Neural crest cell (in vitro differentiated cells): ENCODE measurements at regions not wholly inside any gene's neighbourhood (a gene's known extent, or its start where the extent isn't known, plus 50 kb on each side); places are given as distances from the start of the nearest gene placed in this dataset.

Source experiments
- DNase-seq: peaks from one replicate; pipeline ENCODE4 v3.0.0; 2021; ENCODE audit warnings: low read depth, mixed read lengths, low spot score
- H3K27ac Mint-ChIP-seq: one replicate; pipeline ENCODE4 v1.8.0; 2021; ENCODE audit warnings: mild to moderate bottlenecking, mixed read lengths; ENCODE audit not compliant: unreplicated experiment
- H3K27me3 Mint-ChIP-seq: 2 replicates; pipeline ENCODE4 v1.8.0; 2021; ENCODE audit warnings: low read depth, mild to moderate bottlenecking, mixed read lengths
- H3K36me3 Mint-ChIP-seq: 2 replicates; pipeline ENCODE4 v1.8.0; 2021; ENCODE audit warnings: low read depth, mild to moderate bottlenecking, mixed read lengths
- H3K4me1 Mint-ChIP-seq: 2 replicates; pipeline ENCODE4 v1.8.0; 2021; ENCODE audit warnings: mixed read lengths
- H3K4me3 Mint-ChIP-seq: one replicate; pipeline ENCODE4 v1.8.0; 2021; ENCODE audit warnings: mild to moderate bottlenecking, mixed read lengths
- H3K9me3 Mint-ChIP-seq: 2 replicates; pipeline ENCODE4 v1.8.0; 2021; ENCODE audit warnings: mixed read lengths
- TF ChIP-seq, protein P1 (sequence below): fragments of 200-600 bp; sonication (generic); conservative IDR thresholded peaks from 2 replicates; pipeline ENCODE4 v1.5.0; 2021; ENCODE audit warnings: antibody characterized with exemption, mild to moderate bottlenecking

DNA sequence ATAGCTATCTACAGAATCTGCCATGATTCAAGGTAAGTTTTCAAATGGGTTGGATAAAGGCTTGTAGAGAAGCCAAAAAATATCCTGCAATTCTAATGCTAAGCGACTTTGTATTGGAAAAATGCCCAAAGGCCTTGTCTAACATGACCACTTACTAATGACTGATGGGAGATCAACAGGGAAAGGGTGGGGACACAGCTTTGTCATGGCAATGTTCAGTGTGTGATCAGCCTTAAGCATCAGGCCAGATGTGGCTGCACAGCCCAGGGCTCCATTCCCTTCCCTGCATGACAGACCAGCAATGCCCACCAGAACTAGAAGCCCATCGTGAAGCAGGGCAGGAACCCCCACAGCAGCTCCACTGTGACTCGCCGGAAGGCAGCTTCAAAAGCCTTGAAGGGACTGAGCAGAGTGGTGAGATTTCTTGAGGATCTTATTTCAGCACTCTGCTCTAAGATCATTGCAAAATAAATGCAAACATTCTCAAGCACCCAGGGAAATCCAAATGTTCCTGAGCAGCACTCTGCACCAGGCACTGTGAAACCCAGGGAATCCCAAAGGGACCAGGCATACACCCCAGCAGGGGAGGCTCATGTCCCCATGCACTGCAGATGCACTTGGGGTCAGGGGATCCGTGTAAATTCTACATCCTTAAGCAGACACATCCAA lies 517.9 kb upstream of the SMIM21 start:
- H3K27me3 Mint-ChIP-seq, result no peaks in the 10 kb centered on the region
- TF ChIP-seq, protein P1, sequence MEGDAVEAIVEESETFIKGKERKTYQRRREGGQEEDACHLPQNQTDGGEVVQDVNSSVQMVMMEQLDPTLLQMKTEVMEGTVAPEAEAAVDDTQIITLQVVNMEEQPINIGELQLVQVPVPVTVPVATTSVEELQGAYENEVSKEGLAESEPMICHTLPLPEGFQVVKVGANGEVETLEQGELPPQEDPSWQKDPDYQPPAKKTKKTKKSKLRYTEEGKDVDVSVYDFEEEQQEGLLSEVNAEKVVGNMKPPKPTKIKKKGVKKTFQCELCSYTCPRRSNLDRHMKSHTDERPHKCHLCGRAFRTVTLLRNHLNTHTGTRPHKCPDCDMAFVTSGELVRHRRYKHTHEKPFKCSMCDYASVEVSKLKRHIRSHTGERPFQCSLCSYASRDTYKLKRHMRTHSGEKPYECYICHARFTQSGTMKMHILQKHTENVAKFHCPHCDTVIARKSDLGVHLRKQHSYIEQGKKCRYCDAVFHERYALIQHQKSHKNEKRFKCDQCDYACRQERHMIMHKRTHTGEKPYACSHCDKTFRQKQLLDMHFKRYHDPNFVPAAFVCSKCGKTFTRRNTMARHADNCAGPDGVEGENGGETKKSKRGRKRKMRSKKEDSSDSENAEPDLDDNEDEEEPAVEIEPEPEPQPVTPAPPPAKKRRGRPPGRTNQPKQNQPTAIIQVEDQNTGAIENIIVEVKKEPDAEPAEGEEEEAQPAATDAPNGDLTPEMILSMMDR, result no peak
- no peak for DNase-seq
- H3K27ac Mint-ChIP-seq, result no peak overlapping the region
- H3K4me3 Mint-ChIP-seq, result no peak overlapping the region
- no peaks in the 10 kb centered on the region for H3K36me3 Mint-ChIP-seq
- H3K4me1 Mint-ChIP-seq, result no peaks in the 10 kb centered on the region
- peaks cover 3% of the 10 kb centered on the region for H3K9me3 Mint-ChIP-seq

DNA sequence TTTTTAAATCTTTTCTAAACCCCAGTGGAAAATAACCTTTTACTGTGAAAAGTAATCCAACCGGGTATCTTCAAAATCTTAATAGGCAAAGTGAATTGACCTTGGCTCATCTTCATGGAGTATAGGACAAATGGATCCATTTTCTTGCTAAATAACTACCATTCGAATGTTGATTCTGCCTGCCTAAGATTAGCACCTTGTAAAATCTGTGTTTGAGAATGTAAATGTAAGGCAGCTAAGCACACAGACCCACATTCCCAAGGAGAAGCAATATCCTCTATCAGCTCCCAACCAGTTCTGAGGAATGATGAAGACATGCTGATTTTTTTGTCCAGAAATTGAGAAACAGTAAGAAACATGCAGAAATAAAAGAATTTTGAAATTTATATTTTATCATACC lies 509.8 kb upstream of the SMIM21 start:
- TF ChIP-seq, protein P1, result no peak
- H3K4me3 Mint-ChIP-seq, result no peak overlapping the region
- DNase-seq, result no peak
- no peaks in the 10 kb centered on the region for H3K27me3 Mint-ChIP-seq
- no peaks in the 10 kb centered on the region for H3K4me1 Mint-ChIP-seq
- no peak overlapping the region for H3K27ac Mint-ChIP-seq
- H3K36me3 Mint-ChIP-seq, result no peaks in the 10 kb centered on the region
- H3K9me3 Mint-ChIP-seq, result peaks cover under 1% of the 10 kb centered on the region

GRCh38 chr18:75936862-75937261 lies 509.4 kb upstream of the SMIM21 start:
- no peaks in the 10 kb centered on the region for H3K36me3 Mint-ChIP-seq
- no peaks in the 10 kb centered on the region for H3K4me1 Mint-ChIP-seq
- no peaks in the 10 kb centered on the region for H3K9me3 Mint-ChIP-seq
- no peak overlapping the region for H3K4me3 Mint-ChIP-seq
- no peak for DNase-seq
- TF ChIP-seq, protein P1, result no peak
- no peaks in the 10 kb centered on the region for H3K27me3 Mint-ChIP-seq
- no peak overlapping the region for H3K27ac Mint-ChIP-seq

DNA sequence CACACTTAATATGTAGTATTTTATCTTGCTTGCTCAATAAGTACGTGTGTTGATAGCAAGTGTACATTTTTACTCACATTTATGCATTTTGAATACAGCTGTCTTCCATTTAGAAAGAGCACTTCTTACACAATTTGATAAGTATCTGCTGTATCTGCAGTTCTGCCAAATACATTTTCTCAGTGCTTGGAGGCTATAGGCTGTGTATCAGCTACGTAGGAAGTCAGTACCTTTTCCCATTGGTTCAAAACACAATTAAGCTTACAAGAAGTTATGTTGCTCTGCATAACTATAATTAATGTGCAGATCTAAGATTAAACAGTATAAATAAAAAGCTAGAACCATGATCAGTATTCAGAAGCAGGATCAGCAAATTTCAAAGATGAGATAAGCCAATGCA lies 503.6 kb upstream of the SMIM21 start:
- Mint-ChIP-seq H3K27ac (no peak overlapping the region), H3K36me3 (no peaks in the 10 kb centered on the region), H3K4me1 (no peaks in the 10 kb centered on the region), H3K4me3 (no peak overlapping the region), H3K9me3 (no peaks in the 10 kb centered on the region), H3K27me3 (no peaks in the 10 kb centered on the region)
- no peak for DNase-seq
- TF ChIP-seq, protein P1, result no peak

DNA sequence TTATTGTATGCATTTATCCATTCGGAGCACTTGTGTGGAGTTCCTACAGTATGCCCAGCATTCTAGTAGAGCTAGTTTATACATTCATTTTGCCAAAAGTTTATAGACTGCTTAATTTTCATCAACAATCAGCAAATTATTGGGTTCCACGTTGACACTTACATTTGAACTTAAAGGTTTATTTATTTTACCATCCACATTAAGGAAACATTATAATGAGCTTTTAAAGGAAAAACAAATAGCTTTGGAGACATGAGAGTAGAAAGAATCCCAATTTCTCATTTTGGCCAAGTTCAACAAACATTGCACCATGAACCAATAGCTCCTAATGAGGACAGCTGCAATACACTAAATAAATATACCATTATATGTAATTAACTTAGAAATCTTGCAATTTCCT lies 501.2 kb upstream of the SMIM21 start:
- Mint-ChIP-seq H3K27me3 (no peaks in the 10 kb centered on the region), H3K36me3 (no peaks in the 10 kb centered on the region), H3K9me3 (no peaks in the 10 kb centered on the region), H3K4me1 (no peaks in the 10 kb centered on the region), H3K27ac (no peak overlapping the region), H3K4me3 (no peak overlapping the region)
- no peak for DNase-seq
- TF ChIP-seq, protein P1, result no peak

DNA sequence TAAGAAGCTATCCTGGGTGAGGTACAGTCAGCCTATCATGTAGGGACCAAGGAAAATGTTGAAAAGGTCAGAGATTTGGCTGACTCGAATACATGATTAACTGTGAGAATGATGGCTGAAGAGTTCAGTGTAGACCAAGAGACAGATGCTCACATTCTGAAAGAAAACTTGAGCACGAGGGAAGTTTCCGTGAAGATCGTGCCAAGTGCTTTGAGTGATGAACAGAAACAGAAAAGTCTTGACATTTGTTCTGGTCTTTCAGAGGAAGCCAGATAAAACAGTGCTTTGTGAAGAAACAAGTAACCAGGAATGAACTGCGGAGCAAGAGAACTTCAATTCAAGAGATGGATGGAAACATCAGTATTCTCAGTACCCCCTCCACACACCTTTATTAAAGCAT lies 500.3 kb upstream of the SMIM21 start:
- TF ChIP-seq, protein P1, result no peak
- Mint-ChIP-seq H3K36me3 (no peaks in the 10 kb centered on the region), H3K9me3 (peaks cover 3% of the 10 kb centered on the region), H3K4me1 (no peaks in the 10 kb centered on the region), H3K4me3 (no peak overlapping the region), H3K27me3 (no peaks in the 10 kb centered on the region), H3K27ac (no peak overlapping the region)
- DNase-seq, result no peak
